ENCODE measurements at regions not wholly inside any gene's neighbourhood (a gene's known extent, or its start where the extent isn't known, plus 50 kb on each side); places are given as distances from the start of the nearest gene placed in this dataset.
A peak's percentile ranks its signal among the peaks of the same experiment; 100 is the strongest.
"Not testable (repeated sequence)": the region's sequence is repeated elsewhere in the genome, so short reads cannot be mapped to it uniquely, and the experiment has no call there.

GRCh38 chr2:181792906-181793305 lies 98.6 kb upstream of the ITPRID2 start:
- DNase-seq, result no peak

GRCh38 chr2:181798022-181798421 lies 93.5 kb upstream of the ITPRID2 start:
- no peak for DNase-seq

- not testable (repeated sequence) for DNase-seq
These were observed 89.2 kb upstream of the ITPRID2 start for GRCh38 chr2:181802300-181802699.

- not testable (repeated sequence) for DNase-seq
These were observed 87.4 kb upstream of the ITPRID2 start for GRCh38 chr2:181803903-181804799.

- DNase-seq, result no peak
These were observed 86.1 kb upstream of the ITPRID2 start for GRCh38 chr2:181805228-181806038.

GRCh38 chr2:181806039-181806392 lies 85.5 kb upstream of the ITPRID2 start:
- no peak for DNase-seq

GRCh38 chr2:181807526-181807925 lies 84.0 kb upstream of the ITPRID2 start:
- DNase-seq, result no peak

- DNase-seq, result peak in 1 of 2 donors; percentile 32
These were observed 80.5 kb upstream of the ITPRID2 start for GRCh38 chr2:181810823-181811695.

- DNase-seq, result no peak
These were observed 79.3 kb upstream of the ITPRID2 start for GRCh38 chr2:181812106-181812743.

GRCh38 chr2:181814057-181814491 lies 77.5 kb upstream of the ITPRID2 start:
- DNase-seq, result peak in 1 of 2 donors; percentile 1

- DNase-seq, result no peak
These were observed 74.0 kb upstream of the ITPRID2 start for GRCh38 chr2:181817509-181817908.

- DNase-seq, result no peak
These were observed 73.4 kb upstream of the ITPRID2 start for GRCh38 chr2:181818058-181818680.

- DNase-seq, result no peak
These were observed 72.7 kb upstream of the ITPRID2 start for GRCh38 chr2:181818840-181819239.

GRCh38 chr2:181821049-181821448 lies 70.5 kb upstream of the ITPRID2 start:
- no peak for DNase-seq

GRCh38 chr2:181822097-181822496 lies 69.4 kb upstream of the ITPRID2 start:
- DNase-seq, result no peak

- no peak for DNase-seq
These were observed 68.1 kb upstream of the ITPRID2 start for GRCh38 chr2:181823405-181823804.

GRCh38 chr2:181828122-181828705 lies 63.3 kb upstream of the ITPRID2 start:
- DNase-seq, result no peak

- no peak for DNase-seq
These were observed 62.3 kb upstream of the ITPRID2 start for GRCh38 chr2:181829230-181829629.

GRCh38 chr2:181832015-181832414 lies 59.5 kb upstream of the ITPRID2 start:
- DNase-seq, result no peak

GRCh38 chr2:181836583-181836982 lies 54.9 kb upstream of the ITPRID2 start:
- no peak for DNase-seq

- DNase-seq, result no peak
These were observed 54.0 kb upstream of the ITPRID2 start for GRCh38 chr2:181837563-181837962.

Data from CD4-positive, alpha-beta T cell treated with Interleukin-1 beta for 1 hour (primary cell).